ENCODE measurements at regions not wholly inside any gene's neighbourhood (a gene's known extent, or its start where the extent isn't known, plus 50 kb on each side); places are given as distances from the start of the nearest gene placed in this dataset.

- Mint-ChIP-seq H3K4me3 (no peak overlapping the region), H3K4me1 (no peaks in the 10 kb centered on the region), H3K36me3 (ENCODE audit: low read depth) (no peaks in the 10 kb centered on the region), H3K27ac (no peak overlapping the region), H3K9me3 (no peaks in the 10 kb centered on the region), H3K27me3 (no peaks in the 10 kb centered on the region)
- intact Hi-C loops (cut with micrococcal nuclease), result no loop called here
- DNase-seq, result no peak
These were observed 473.1 kb downstream of the NXPH1 start for GRCh38 chr7:8906396-8907075.

GRCh38 chr7:8908889-8909288 lies 475.5 kb downstream of the NXPH1 start:
- Mint-ChIP-seq H3K9me3 (no peaks in the 10 kb centered on the region), H3K4me3 (no peak overlapping the region), H3K27ac (no peak overlapping the region), H3K4me1 (no peaks in the 10 kb centered on the region), H3K36me3 (ENCODE audit: low read depth) (no peaks in the 10 kb centered on the region), H3K27me3 (no peaks in the 10 kb centered on the region)
- intact Hi-C loops (cut with micrococcal nuclease), result no loop called here
- no peak for DNase-seq

- no peak for DNase-seq
- intact Hi-C loops (cut with micrococcal nuclease), result no loop called here
- Mint-ChIP-seq H3K36me3 (ENCODE audit: low read depth) (no peaks in the 10 kb centered on the region), H3K4me1 (no peaks in the 10 kb centered on the region), H3K27ac (no peak overlapping the region), H3K27me3 (no peaks in the 10 kb centered on the region), H3K4me3 (no peak overlapping the region), H3K9me3 (no peaks in the 10 kb centered on the region)
These were observed 480.3 kb downstream of the NXPH1 start for GRCh38 chr7:8913682-8914081.

- no peaks in the 10 kb centered on the region for H3K36me3 Mint-ChIP-seq (ENCODE audit: low read depth)
- no peak for DNase-seq
- no peaks in the 10 kb centered on the region for H3K4me1 Mint-ChIP-seq
- no peak overlapping the region for H3K27ac Mint-ChIP-seq
- H3K27me3 Mint-ChIP-seq, result no peaks in the 10 kb centered on the region
- H3K4me3 Mint-ChIP-seq, result no peak overlapping the region
- intact Hi-C loops (cut with micrococcal nuclease), result no loop called here
- no peaks in the 10 kb centered on the region for H3K9me3 Mint-ChIP-seq
These were observed 488.4 kb downstream of the NXPH1 start for GRCh38 chr7:8921807-8922206.

- Mint-ChIP-seq H3K27ac (no peak overlapping the region), H3K9me3 (no peaks in the 10 kb centered on the region), H3K4me1 (no peaks in the 10 kb centered on the region), H3K36me3 (ENCODE audit: low read depth) (no peaks in the 10 kb centered on the region), H3K4me3 (no peak overlapping the region), H3K27me3 (no peaks in the 10 kb centered on the region)
- intact Hi-C loops (cut with micrococcal nuclease), result no loop called here
- DNase-seq, result no peak
These were observed 489.3 kb downstream of the NXPH1 start for GRCh38 chr7:8922726-8923125.

GRCh38 chr7:8923164-8923806 lies 489.9 kb downstream of the NXPH1 start:
- no peak for DNase-seq
- Mint-ChIP-seq H3K27me3 (no peaks in the 10 kb centered on the region), H3K4me3 (no peak overlapping the region), H3K9me3 (no peaks in the 10 kb centered on the region), H3K36me3 (ENCODE audit: low read depth) (no peaks in the 10 kb centered on the region), H3K27ac (no peak overlapping the region), H3K4me1 (no peaks in the 10 kb centered on the region)
- intact Hi-C loops (cut with micrococcal nuclease), result no loop called here

GRCh38 chr7:8931906-8932646 lies 498.7 kb downstream of the NXPH1 start:
- Mint-ChIP-seq H3K27me3 (no peaks in the 10 kb centered on the region), H3K36me3 (ENCODE audit: low read depth) (no peaks in the 10 kb centered on the region), H3K27ac (no peak overlapping the region), H3K9me3 (no peaks in the 10 kb centered on the region), H3K4me1 (no peaks in the 10 kb centered on the region), H3K4me3 (no peak overlapping the region)
- intact Hi-C loops (cut with micrococcal nuclease), result no loop called here
- DNase-seq, result no peak

GRCh38 chr7:8932751-8933150 lies 499.3 kb downstream of the NXPH1 start:
- Mint-ChIP-seq H3K9me3 (no peaks in the 10 kb centered on the region), H3K27me3 (no peaks in the 10 kb centered on the region), H3K4me1 (no peaks in the 10 kb centered on the region), H3K27ac (no peak overlapping the region), H3K4me3 (no peak overlapping the region), H3K36me3 (ENCODE audit: low read depth) (no peaks in the 10 kb centered on the region)
- DNase-seq, result no peak
- intact Hi-C loops (cut with micrococcal nuclease), result no loop called here

- intact Hi-C loops (cut with micrococcal nuclease), result no loop called here
- Mint-ChIP-seq H3K36me3 (ENCODE audit: low read depth) (no peaks in the 10 kb centered on the region), H3K4me3 (no peak overlapping the region), H3K27me3 (no peaks in the 10 kb centered on the region), H3K27ac (no peak overlapping the region), H3K9me3 (peaks cover 4% of the 10 kb centered on the region), H3K4me1 (no peaks in the 10 kb centered on the region)
- no peak for DNase-seq
These were observed 503.8 kb downstream of the NXPH1 start for GRCh38 chr7:8937204-8937603.

GRCh38 chr7:8938044-8938805 lies 504.8 kb downstream of the NXPH1 start:
- no peak overlapping the region for H3K4me3 Mint-ChIP-seq
- no peaks in the 10 kb centered on the region for H3K36me3 Mint-ChIP-seq (ENCODE audit: low read depth)
- intact Hi-C loops (cut with micrococcal nuclease), result no loop called here
- H3K27me3 Mint-ChIP-seq, result no peaks in the 10 kb centered on the region
- no peaks in the 10 kb centered on the region for H3K4me1 Mint-ChIP-seq
- DNase-seq, result no peak
- H3K27ac Mint-ChIP-seq, result no peak overlapping the region
- peaks cover 4% of the 10 kb centered on the region for H3K9me3 Mint-ChIP-seq

- no peak overlapping the region for H3K27ac Mint-ChIP-seq
- H3K9me3 Mint-ChIP-seq, result peaks cover 4% of the 10 kb centered on the region
- no peak overlapping the region for H3K4me3 Mint-ChIP-seq
- H3K4me1 Mint-ChIP-seq, result no peaks in the 10 kb centered on the region
- intact Hi-C loops (cut with micrococcal nuclease), result no loop called here
- DNase-seq, result no peak
- no peaks in the 10 kb centered on the region for H3K36me3 Mint-ChIP-seq (ENCODE audit: low read depth)
- no peaks in the 10 kb centered on the region for H3K27me3 Mint-ChIP-seq
These were observed 506.0 kb downstream of the NXPH1 start for GRCh38 chr7:8939446-8939845.

GRCh38 chr7:8963722-8964121 lies 530.3 kb downstream of the NXPH1 start:
- Mint-ChIP-seq H3K36me3 (ENCODE audit: low read depth) (no peaks in the 10 kb centered on the region), H3K27ac (no peak overlapping the region), H3K4me3 (no peak overlapping the region), H3K4me1 (no peaks in the 10 kb centered on the region), H3K27me3 (no peaks in the 10 kb centered on the region), H3K9me3 (no peaks in the 10 kb centered on the region)
- DNase-seq, result no peak
- intact Hi-C loops (cut with micrococcal nuclease), result no loop called here

GRCh38 chr7:8965177-8965576 lies 531.8 kb downstream of the NXPH1 start:
- Mint-ChIP-seq H3K4me1 (no peaks in the 10 kb centered on the region), H3K27me3 (no peaks in the 10 kb centered on the region), H3K9me3 (no peaks in the 10 kb centered on the region), H3K4me3 (no peak overlapping the region), H3K36me3 (ENCODE audit: low read depth) (no peaks in the 10 kb centered on the region), H3K27ac (no peak overlapping the region)
- intact Hi-C loops (cut with micrococcal nuclease), result no loop called here
- DNase-seq, result no peak

GRCh38 chr7:8973601-8974000 lies 540.2 kb downstream of the NXPH1 start:
- Mint-ChIP-seq H3K9me3 (no peaks in the 10 kb centered on the region), H3K27me3 (no peaks in the 10 kb centered on the region), H3K4me3 (no peak overlapping the region), H3K36me3 (ENCODE audit: low read depth) (no peaks in the 10 kb centered on the region), H3K4me1 (no peaks in the 10 kb centered on the region), H3K27ac (no peak overlapping the region)
- no peak for DNase-seq
- intact Hi-C loops (cut with micrococcal nuclease), result no loop called here
